Omental fat pad (tissue), 3 donors: ENCODE measurements at regions not wholly inside any gene's neighbourhood (a gene's known extent, or its start where the extent isn't known, plus 50 kb on each side); places are given as distances from the start of the nearest gene placed in this dataset.
A peak's percentile ranks its signal among the peaks of the same experiment; 100 is the strongest.
"Not testable (repeated sequence)": the region's sequence is repeated elsewhere in the genome, so short reads cannot be mapped to it uniquely, and the experiment has no call there.

Source experiments
- ATAC-seq: fragments of 150-250 bp; one replicate; pipeline ENCODE4 v1.9.1; 2016; ENCODE audit warnings: mild to moderate bottlenecking, moderate library complexity; ENCODE audit not compliant: low FRiP score
- DNase-seq: peaks from one replicate; pipeline ENCODE4 v3.0.0-alpha.2; 2019; ENCODE audit warnings: low spot score
- TF ChIP-seq, protein P1 (sequence below), 3 donors: fragments of 450-650 bp; IDR thresholded peaks; one replicate each; pipeline ENCODE4 v1.5.1; 2016 to 2017; ENCODE audit warnings: antibody characterized with exemption in 3 of 3, mild to moderate bottlenecking in 3 of 3, moderate library complexity in 2 of 3

DNA sequence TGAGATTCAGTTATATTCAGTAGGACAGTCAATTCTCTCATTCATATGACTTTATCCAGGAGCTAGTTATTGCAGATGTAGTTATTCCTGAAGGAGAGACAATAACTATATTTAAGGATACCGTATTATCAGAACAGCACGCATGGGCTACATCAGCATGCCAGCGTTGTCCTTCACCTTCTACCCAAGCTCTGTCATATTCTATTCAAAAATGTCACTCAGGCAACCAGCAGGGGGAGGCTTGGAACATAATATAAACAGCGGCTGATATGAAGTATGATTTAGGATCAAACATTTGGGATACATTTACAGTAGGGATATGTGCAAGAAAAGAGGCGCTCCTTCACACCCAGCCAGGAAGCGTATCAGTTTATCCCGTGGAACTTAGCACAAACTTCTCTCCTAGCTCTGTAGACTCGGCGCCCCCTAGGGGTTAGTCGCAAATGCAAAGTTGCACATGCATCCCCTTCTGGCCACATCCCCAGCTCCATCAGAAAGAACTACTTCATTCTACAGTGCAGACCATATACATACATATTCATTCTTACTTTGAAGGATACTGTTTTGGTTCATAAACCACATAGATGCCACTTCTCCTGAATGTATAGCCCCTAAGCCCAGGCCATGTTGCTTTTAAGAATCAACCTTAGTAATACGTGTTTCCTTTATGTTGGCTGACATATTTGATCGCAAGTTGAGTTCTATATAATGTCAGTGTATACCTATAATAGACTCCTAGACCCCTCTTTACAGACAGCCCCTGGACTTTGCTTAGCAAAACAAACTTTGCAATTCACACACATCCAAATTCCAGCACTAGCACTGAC lies 759.4 kb downstream of the ADCYAP1 start:
- ATAC-seq (no peak), DNase-seq (peak; percentile 40)
- TF ChIP-seq, protein P1, sequence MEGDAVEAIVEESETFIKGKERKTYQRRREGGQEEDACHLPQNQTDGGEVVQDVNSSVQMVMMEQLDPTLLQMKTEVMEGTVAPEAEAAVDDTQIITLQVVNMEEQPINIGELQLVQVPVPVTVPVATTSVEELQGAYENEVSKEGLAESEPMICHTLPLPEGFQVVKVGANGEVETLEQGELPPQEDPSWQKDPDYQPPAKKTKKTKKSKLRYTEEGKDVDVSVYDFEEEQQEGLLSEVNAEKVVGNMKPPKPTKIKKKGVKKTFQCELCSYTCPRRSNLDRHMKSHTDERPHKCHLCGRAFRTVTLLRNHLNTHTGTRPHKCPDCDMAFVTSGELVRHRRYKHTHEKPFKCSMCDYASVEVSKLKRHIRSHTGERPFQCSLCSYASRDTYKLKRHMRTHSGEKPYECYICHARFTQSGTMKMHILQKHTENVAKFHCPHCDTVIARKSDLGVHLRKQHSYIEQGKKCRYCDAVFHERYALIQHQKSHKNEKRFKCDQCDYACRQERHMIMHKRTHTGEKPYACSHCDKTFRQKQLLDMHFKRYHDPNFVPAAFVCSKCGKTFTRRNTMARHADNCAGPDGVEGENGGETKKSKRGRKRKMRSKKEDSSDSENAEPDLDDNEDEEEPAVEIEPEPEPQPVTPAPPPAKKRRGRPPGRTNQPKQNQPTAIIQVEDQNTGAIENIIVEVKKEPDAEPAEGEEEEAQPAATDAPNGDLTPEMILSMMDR (IDR thresholded peaks at IDR 0.05), result no peak

DNA sequence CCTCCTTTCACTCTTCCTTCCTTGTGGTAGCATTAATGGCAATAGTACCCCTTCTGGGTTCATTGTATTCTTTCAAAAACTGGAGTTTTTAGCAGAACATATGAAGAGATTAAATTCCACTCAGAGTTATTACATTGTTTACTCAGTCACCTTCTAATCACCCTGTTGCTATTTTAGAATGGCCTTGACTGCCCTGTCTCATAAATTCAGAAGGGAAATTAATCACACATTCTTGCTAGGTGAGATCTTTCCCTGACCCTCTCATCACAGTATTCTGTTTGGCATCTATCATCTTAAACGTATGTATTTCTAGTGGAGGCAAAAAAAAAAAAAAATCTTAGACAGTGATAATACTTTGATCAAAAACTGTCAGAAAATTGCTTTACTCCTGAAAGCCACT lies 760.4 kb downstream of the ADCYAP1 start:
- no peak for ATAC-seq
- TF ChIP-seq, protein P1 (IDR thresholded peaks at IDR 0.05), result no peak
- no peak for DNase-seq

DNA sequence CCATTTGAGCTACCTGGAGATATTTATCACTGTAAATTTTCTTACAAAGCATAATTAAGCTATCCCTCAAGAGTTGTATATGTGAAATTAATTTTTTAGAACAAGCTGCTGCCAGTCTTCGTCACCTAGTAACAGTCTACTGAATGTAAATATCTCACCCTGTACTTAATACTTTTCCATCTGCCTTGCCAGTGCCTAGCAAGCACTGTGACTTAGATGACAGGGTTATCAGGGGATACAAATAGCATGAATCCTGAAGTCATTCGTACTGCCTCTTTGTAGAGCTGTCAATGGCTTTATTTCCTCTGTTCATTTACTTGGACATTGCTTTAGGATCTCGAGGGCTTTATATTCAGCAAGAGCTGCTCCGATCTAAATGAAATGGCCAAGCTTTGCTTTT lies 763.6 kb downstream of the ADCYAP1 start:
- DNase-seq, result no peak
- ATAC-seq, result no peak
- TF ChIP-seq, protein P1 (IDR thresholded peaks at IDR 0.05), result no peak

DNA sequence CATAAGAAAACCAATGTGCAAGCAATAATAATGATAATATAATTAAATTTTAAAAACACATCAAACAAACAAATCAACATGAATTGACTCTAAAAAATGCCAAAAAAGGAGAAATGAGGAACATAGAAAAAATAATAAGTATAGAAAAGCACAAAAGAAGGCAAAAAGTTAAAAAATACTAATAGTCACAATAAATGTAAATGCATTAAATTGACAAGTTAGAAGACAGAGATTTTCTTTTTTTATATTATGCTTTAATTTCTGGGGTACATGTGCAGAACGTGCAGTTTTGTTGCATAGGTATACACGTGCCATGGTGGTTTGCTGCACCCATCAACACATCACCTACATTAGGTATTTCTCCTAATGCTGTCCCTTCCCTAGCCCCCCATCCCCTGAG lies 767.0 kb downstream of the ADCYAP1 start:
- DNase-seq, ATAC-seq: not testable (repeated sequence)

DNA sequence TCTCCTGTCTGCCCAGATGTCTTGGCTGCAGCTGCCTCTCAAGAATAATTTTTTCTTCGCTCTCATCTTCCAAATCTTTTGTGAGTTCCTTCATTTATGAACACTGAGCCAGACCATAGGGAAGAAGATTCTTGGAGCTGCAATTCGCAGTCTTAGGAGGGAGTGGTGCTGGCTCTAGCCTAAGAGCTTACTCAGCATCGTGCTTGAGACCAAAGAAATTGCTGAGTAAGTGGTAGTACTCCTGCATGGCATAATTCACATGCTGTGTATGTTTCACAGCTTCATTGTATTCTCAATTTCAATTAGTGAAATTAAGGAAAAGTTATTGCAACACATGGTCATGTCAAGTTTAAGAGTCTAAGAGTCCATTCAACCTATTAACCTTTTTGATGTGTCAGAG lies 771.7 kb downstream of the ADCYAP1 start:
- TF ChIP-seq, protein P1 (IDR thresholded peaks at IDR 0.05), result no peak
- no peak for DNase-seq
- no peak for ATAC-seq

DNA sequence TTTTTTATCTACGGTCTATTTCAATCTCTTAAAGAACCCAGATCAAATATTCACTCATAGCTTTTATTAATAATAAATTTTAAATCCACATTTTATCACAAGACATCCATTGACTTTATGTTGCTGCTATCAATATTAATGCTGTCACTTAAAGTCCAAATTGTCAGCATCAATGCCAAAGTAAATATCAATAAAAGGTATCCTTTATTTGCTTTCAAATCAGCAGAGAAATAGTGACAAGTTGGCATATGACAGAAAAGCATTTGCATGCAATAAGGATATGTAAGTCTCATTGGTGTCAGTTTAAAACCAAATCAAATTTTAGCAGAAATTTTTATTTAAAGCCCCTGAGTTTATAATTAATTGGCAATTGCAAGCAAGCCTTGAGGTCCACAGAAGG lies 775.4 kb downstream of the ADCYAP1 start:
- TF ChIP-seq, protein P1 (IDR thresholded peaks at IDR 0.05), result no peak
- no peak for ATAC-seq
- no peak for DNase-seq

DNA sequence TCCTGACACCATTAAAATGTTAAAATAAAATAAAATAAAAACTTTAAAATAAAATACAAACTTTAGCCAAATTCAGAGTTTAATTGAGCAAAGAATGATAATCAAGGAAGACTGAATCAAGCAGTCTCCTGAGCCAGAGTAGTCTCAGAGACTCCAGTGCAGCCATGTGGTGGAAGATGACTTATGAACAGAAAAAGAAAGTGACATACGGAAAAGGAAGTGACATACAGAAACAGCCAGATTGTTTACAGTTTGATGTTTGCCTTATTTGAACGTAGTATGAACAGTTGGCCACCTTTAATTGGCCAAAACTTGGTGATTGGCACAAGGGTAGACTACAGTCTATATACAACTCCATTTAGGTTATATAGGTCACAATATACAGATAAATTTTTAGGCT lies 787.2 kb downstream of the ADCYAP1 start:
- ATAC-seq, result no peak
- no peak for DNase-seq
- TF ChIP-seq, protein P1 (IDR thresholded peaks at IDR 0.05), result no peak
